SIG-M5 treated with dmso at 0.1 percent for 504 hours (cell line): ENCODE measurements at regions not wholly inside any gene's neighbourhood (a gene's known extent, or its start where the extent isn't known, plus 50 kb on each side); places are given as distances from the start of the nearest gene placed in this dataset.

Experiments used
- DNase-seq: peaks from one replicate; lab custom pipeline; 2025; ENCODE audit not compliant: unreplicated experiment; lab: John Stamatoyannopoulos, UW

GRCh38 chr7:116310141-116310540 is 99.8 kb downstream of the TES start:
- no peak for DNase-seq

- no peak for DNase-seq
These were observed 100.9 kb downstream of the TES start for GRCh38 chr7:116311259-116311658.

GRCh38 chr7:116311816-116312471 is 101.6 kb downstream of the TES start:
- DNase-seq: no peak

GRCh38 chr7:116315293-116315692 is 105.0 kb downstream of the TES start:
- no peak for DNase-seq

GRCh38 chr7:116315803-116316202 is 105.5 kb downstream of the TES start:
- no peak for DNase-seq

- DNase-seq: peak; percentile 21
These were observed 106.7 kb downstream of the TES start for GRCh38 chr7:116316838-116317628.

GRCh38 chr7:116317907-116318306 is 107.6 kb downstream of the TES start:
- DNase-seq: no peak

- no peak for DNase-seq
These were observed 112.2 kb downstream of the TES start for GRCh38 chr7:116322541-116322940.

- DNase-seq: no peak
These were observed 114.2 kb downstream of the TES start for GRCh38 chr7:116324582-116324981.

GRCh38 chr7:116325517-116325916 is 115.2 kb downstream of the TES start:
- no peak for DNase-seq

GRCh38 chr7:116327135-116327534 is 116.8 kb downstream of the TES start:
- no peak for DNase-seq

- no peak for DNase-seq
These were observed 117.4 kb downstream of the TES start for GRCh38 chr7:116327752-116328151.

GRCh38 chr7:116328161-116328560 is 117.8 kb downstream of the TES start:
- DNase-seq: no peak

GRCh38 chr7:116329686-116330503 is 119.6 kb downstream of the TES start:
- no peak for DNase-seq

- no peak for DNase-seq
These were observed 120.7 kb downstream of the TES start for GRCh38 chr7:116331020-116331419.

- no peak for DNase-seq
These were observed 122.4 kb downstream of the TES start for GRCh38 chr7:116332766-116333165.

- no peak for DNase-seq
These were observed 124.2 kb downstream of the TES start for GRCh38 chr7:116334555-116334954.

GRCh38 chr7:116337018-116337417 is 126.7 kb downstream of the TES start:
- DNase-seq: no peak

- DNase-seq: no peak
These were observed 127.5 kb downstream of the TES start for GRCh38 chr7:116337800-116338199.

GRCh38 chr7:116339564-116339963 is 129.2 kb downstream of the TES start:
- no peak for DNase-seq

- DNase-seq: no peak
These were observed 130.0 kb downstream of the TES start for GRCh38 chr7:116340201-116340847.
